GM21619 (cell line): ENCODE measurements at regions not wholly inside any gene's neighbourhood (a gene's known extent, or its start where the extent isn't known, plus 50 kb on each side); places are given as distances from the start of the nearest gene placed in this dataset.
"Not testable (repeated sequence)": the region's sequence is repeated elsewhere in the genome, so short reads cannot be mapped to it uniquely, and the experiment has no call there.

Source experiments
- ATAC-seq: cut with Tn5 transposase; IDR thresholded peaks from one replicate; pipeline ENCODE4 v1.9.1; 2021; ENCODE audit not compliant: unreplicated experiment

GRCh38 chr9:25284365-25284764 lies 393.9 kb downstream of the TUSC1 start:
- ATAC-seq, result no peak

GRCh38 chr9:25282946-25283345 lies 395.3 kb downstream of the TUSC1 start:
- ATAC-seq, result no peak

GRCh38 chr9:25261445-25261844 lies 416.8 kb downstream of the TUSC1 start:
- no peak for ATAC-seq

- ATAC-seq, result no peak
Measured at GRCh38 chr9:25260046-25260445, 418.2 kb downstream of the TUSC1 start.

GRCh38 chr9:25255216-25255615 lies 423.0 kb downstream of the TUSC1 start:
- ATAC-seq, result no peak

- ATAC-seq, result no peak
Measured at GRCh38 chr9:25254051-25254450, 424.2 kb downstream of the TUSC1 start.

GRCh38 chr9:25241421-25241820 lies 436.8 kb downstream of the TUSC1 start:
- no peak for ATAC-seq

- no peak for ATAC-seq
Measured at GRCh38 chr9:25226901-25227686, 451.1 kb downstream of the TUSC1 start.

GRCh38 chr9:25225938-25226760 lies 452.1 kb downstream of the TUSC1 start:
- no peak for ATAC-seq

- no peak for ATAC-seq
Measured at GRCh38 chr9:25224996-25225395, 453.2 kb downstream of the TUSC1 start.

- no peak for ATAC-seq
Measured at GRCh38 chr9:25224309-25224708, 453.9 kb downstream of the TUSC1 start.

GRCh38 chr9:25212361-25212760 lies 465.9 kb downstream of the TUSC1 start:
- ATAC-seq, result no peak

GRCh38 chr9:25207402-25208195 lies 470.6 kb downstream of the TUSC1 start:
- ATAC-seq, result no peak

GRCh38 chr9:25206027-25206426 lies 472.2 kb downstream of the TUSC1 start:
- no peak for ATAC-seq

GRCh38 chr9:25205285-25205684 lies 473.0 kb downstream of the TUSC1 start:
- ATAC-seq, result no peak

- ATAC-seq, result no peak
Measured at GRCh38 chr9:25177858-25178257, 500.4 kb downstream of the TUSC1 start.

- no peak for ATAC-seq
Measured at GRCh38 chr9:25129537-25129936, 548.7 kb downstream of the TUSC1 start.

GRCh38 chr9:25121811-25122210 lies 556.4 kb downstream of the TUSC1 start:
- no peak for ATAC-seq

- ATAC-seq, result no peak
Measured at GRCh38 chr9:25119041-25119440, 559.2 kb downstream of the TUSC1 start.

- ATAC-seq, result no peak
Measured at GRCh38 chr9:25117791-25118190, 560.5 kb downstream of the TUSC1 start.

- not testable (repeated sequence) for ATAC-seq
Measured at GRCh38 chr9:25102204-25102603, 556.5 kb upstream of the IZUMO3 start.
